Vagina (tissue), 2 donors: ENCODE measurements at regions not wholly inside any gene's neighbourhood (a gene's known extent, or its start where the extent isn't known, plus 50 kb on each side); places are given as distances from the start of the nearest gene placed in this dataset.
A peak's percentile ranks its signal among the peaks of the same experiment; 100 is the strongest.

Experiments used
- DNase-seq, 2 donors: peaks; one replicate each; pipeline ENCODE4 v3.0.0-alpha.2; 2017; ENCODE audit errors: extremely low spot score in 2 of 2
- H3K27ac ChIP-seq: fragments of 200-600 bp; sonication (generic); one replicate; pipeline ENCODE4 v1.5.1; 2019
- H3K27me3 ChIP-seq: fragments of 200-600 bp; sonication (generic); one replicate; pipeline ENCODE4 v1.5.1; 2019
- H3K36me3 ChIP-seq, 2 donors: fragments of 200-600 bp; sonication (generic); one replicate each; pipeline ENCODE4 v1.5.1; 2017 to 2019
- H3K4me1 ChIP-seq: fragments of 200-600 bp; sonication (generic); one replicate; pipeline ENCODE4 v1.5.1; 2019
- H3K4me3 ChIP-seq, 2 donors: fragments of 200-600 bp; sonication (generic); 1 replicate in 1 of 2; 2 replicates in 1 of 2; pipeline ENCODE4 v1.5.1; 2016 to 2019
- H3K9me3 ChIP-seq: fragments of 200-600 bp; sonication (generic); one replicate; pipeline ENCODE4 v1.5.1; 2019
- POLR2A ChIP-seq, 2 donors: fragments of 450-650 bp; IDR thresholded peaks; one replicate each; pipeline ENCODE4 v1.6.1; 2017; ENCODE audit warnings: antibody characterized with exemption in 2 of 2, mild to moderate bottlenecking in 2 of 2, moderate library complexity in 2 of 2
- POLR2AphosphoS5 ChIP-seq, 2 donors: sonication (generic); formaldehyde crosslinking; IDR thresholded peaks; one replicate each; pipeline ENCODE4 v1.9.0; 2017; ENCODE audit warnings: antibody characterized with exemption in 2 of 2, mild to moderate bottlenecking in 2 of 2, low read depth in 1 of 2; ENCODE audit not compliant: insufficient read depth in 1 of 2
- intact Hi-C: fragments of 100-400 bp; cut with DNase I; formaldehyde crosslinking; loops from one replicate; pipeline ENCODE4 v1.15.1; 2023
- TF ChIP-seq, protein P1 (sequence below), 3 experiments: fragments of 450-650 bp in 2 of 3; fragments of 200-600 bp in 1 of 3; sonication (generic) in 1 of 3; IDR thresholded peaks; one replicate each; pipeline ENCODE4 v1.5.1; 2017 to 2019; ENCODE audit warnings: antibody characterized with exemption in 3 of 3, mild to moderate bottlenecking in 2 of 3, moderate library complexity in 2 of 3

DNA sequence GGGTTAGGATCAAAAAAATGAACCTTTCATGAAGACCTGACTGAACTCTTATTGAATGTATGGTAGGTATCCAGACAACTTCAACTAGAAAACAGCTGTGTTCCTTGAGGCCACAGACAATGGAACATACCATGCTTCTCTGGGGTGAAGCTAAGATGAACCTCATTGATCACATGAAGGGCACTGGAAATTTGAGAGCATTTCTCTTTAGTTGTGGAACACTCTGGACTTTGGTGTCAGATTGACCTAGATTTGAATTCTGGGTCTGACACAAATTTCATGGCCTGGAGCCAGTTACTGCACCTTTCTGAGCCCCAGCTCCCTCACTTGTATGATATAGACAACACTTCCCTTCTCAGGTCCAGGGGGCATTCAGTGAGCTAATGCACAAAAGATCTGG lies 411.2 kb upstream of the ID2 start:
- intact Hi-C loops, result no loop called here
- no peaks in the 10 kb centered on the region for H3K36me3 ChIP-seq
- H3K27ac ChIP-seq, result no peak overlapping the region

DNA sequence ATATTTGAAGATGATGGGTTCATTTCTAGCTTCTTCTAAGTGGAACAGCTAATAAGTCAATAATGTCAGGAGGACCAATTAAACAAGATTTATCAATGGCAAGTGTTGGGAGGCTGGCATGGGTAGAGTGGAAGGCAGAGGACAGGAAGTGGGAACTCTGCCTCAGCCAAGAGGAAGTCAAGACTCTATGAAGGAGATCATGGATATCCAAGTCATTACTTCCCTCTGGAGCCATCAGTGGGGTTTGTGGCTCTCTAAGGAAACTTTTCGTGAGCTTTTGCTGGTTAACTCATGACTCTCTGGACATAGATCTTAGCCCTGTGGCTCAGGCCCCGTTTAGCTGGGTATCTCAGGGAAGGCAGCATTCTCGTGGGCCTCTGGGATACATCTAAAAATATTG lies 410.4 kb upstream of the ID2 start:
- Histone ChIP-seq H3K27me3 (no peaks in the 10 kb centered on the region), H3K9me3 (no peaks in the 10 kb centered on the region), H3K36me3 (no peaks in the 10 kb centered on the region), H3K4me3 (no peak overlapping the region), H3K4me1 (no peaks in the 10 kb centered on the region), H3K27ac (no peak overlapping the region)
- intact Hi-C loops, result no loop called here
- no peak for TF ChIP-seq POLR2AphosphoS5 (IDR thresholded peaks at IDR 0.05; ENCODE audit: insufficient read depth in 1 of 2, low read depth in 1 of 2)
- TF ChIP-seq, protein P1, sequence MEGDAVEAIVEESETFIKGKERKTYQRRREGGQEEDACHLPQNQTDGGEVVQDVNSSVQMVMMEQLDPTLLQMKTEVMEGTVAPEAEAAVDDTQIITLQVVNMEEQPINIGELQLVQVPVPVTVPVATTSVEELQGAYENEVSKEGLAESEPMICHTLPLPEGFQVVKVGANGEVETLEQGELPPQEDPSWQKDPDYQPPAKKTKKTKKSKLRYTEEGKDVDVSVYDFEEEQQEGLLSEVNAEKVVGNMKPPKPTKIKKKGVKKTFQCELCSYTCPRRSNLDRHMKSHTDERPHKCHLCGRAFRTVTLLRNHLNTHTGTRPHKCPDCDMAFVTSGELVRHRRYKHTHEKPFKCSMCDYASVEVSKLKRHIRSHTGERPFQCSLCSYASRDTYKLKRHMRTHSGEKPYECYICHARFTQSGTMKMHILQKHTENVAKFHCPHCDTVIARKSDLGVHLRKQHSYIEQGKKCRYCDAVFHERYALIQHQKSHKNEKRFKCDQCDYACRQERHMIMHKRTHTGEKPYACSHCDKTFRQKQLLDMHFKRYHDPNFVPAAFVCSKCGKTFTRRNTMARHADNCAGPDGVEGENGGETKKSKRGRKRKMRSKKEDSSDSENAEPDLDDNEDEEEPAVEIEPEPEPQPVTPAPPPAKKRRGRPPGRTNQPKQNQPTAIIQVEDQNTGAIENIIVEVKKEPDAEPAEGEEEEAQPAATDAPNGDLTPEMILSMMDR (IDR thresholded peaks at IDR 0.05), result no peak
- TF ChIP-seq POLR2A (IDR thresholded peaks at IDR 0.05), result no peak
- no peak for DNase-seq

More for the DNA sequence above, 411.2 kb upstream of the ID2 start:
- no peaks in the 10 kb centered on the region for H3K4me1 ChIP-seq
- TF ChIP-seq POLR2AphosphoS5 (IDR thresholded peaks at IDR 0.05; ENCODE audit: insufficient read depth in 1 of 2, low read depth in 1 of 2), result no peak
- no peak for TF ChIP-seq POLR2A (IDR thresholded peaks at IDR 0.05)
- TF ChIP-seq, protein P1 (IDR thresholded peaks at IDR 0.05), result no peak
- peak in 1 of 2 donors; percentile 27 for DNase-seq
- no peaks in the 10 kb centered on the region for H3K9me3 ChIP-seq
- no peaks in the 10 kb centered on the region for H3K27me3 ChIP-seq
- no peak overlapping the region for H3K4me3 ChIP-seq

DNA sequence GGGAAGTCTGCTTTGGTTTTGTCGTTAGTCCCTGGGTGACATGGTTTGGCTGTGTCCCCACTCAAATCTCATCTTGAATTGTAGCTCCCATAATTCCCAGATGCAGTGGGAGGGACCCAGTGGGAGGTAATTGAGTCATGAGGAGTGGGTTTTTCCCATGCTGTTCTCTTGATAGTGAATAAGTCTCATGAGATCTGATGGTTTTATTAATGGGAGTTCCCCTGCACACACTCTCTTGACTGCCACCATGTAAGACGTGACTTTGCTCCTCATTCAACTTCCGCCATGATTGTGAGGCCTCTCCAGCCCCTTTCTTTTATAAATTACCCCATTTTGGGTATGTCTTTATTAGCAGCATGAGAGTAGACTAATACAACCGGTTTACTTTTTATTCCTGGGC lies 405.8 kb upstream of the ID2 start:
- peak in 1 of 2 donors; percentile 19 for DNase-seq
- Histone ChIP-seq H3K9me3 (no peaks in the 10 kb centered on the region), H3K4me1 (peaks cover 8% of the 10 kb centered on the region), H3K27me3 (no peaks in the 10 kb centered on the region), H3K27ac (no peak overlapping the region), H3K36me3 (no peaks in the 10 kb centered on the region), H3K4me3 (no peak overlapping the region)
- intact Hi-C loops, result no loop called here
- TF ChIP-seq POLR2A (IDR thresholded peaks at IDR 0.05) (no peak), POLR2AphosphoS5 (IDR thresholded peaks at IDR 0.05; ENCODE audit: insufficient read depth in 1 of 2, low read depth in 1 of 2) (no peak)
- TF ChIP-seq, protein P1 (IDR thresholded peaks at IDR 0.05), result no peak

DNA sequence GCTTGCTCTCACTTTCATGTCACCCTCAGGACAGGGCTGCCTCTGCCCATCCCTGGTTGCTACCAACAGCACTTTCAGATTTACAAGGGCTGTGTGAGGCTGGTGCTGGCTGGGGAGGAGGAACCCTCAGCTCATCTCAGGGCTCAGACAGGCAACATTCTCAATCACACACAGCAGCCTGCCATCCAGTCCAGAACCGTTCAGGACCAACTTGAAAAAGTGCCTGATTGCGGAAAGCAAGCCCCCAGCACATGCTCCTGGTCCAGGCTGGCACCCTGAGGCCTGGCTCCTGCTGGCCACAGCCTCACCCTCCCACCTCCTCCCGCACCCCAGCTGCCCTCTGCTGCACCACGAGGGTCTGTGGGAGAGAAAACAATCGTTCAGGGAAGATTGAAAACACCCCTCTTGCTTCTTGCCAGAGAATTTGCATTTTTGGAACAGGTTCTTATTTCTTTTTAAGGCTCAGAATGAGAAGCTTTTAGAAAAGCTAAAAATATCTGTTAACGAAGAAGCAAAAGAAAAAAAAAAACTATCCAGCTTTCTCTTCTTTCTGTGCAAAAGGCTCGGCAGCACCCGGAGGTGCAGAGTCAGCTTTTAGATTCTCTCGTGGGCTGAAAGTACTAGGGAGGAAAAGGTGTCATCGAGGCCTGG lies 403.8 kb upstream of the ID2 start:
- no peaks in the 10 kb centered on the region for H3K36me3 ChIP-seq
- no peaks in the 10 kb centered on the region for H3K27me3 ChIP-seq
- intact Hi-C loops, result no loop called here
- H3K4me1 ChIP-seq, result peaks cover 8% of the 10 kb centered on the region
- peak overlapping the region; percentile 13 for H3K27ac ChIP-seq
- TF ChIP-seq POLR2AphosphoS5 (IDR thresholded peaks at IDR 0.05; ENCODE audit: insufficient read depth in 1 of 2, low read depth in 1 of 2) (no peak), POLR2A (IDR thresholded peaks at IDR 0.05) (no peak)
- TF ChIP-seq, protein P1 (IDR thresholded peaks at IDR 0.05), result no peak
- no peak overlapping the region for H3K4me3 ChIP-seq
- DNase-seq, result peak in 1 of 2 donors; percentile 60
- H3K9me3 ChIP-seq, result no peaks in the 10 kb centered on the region

DNA sequence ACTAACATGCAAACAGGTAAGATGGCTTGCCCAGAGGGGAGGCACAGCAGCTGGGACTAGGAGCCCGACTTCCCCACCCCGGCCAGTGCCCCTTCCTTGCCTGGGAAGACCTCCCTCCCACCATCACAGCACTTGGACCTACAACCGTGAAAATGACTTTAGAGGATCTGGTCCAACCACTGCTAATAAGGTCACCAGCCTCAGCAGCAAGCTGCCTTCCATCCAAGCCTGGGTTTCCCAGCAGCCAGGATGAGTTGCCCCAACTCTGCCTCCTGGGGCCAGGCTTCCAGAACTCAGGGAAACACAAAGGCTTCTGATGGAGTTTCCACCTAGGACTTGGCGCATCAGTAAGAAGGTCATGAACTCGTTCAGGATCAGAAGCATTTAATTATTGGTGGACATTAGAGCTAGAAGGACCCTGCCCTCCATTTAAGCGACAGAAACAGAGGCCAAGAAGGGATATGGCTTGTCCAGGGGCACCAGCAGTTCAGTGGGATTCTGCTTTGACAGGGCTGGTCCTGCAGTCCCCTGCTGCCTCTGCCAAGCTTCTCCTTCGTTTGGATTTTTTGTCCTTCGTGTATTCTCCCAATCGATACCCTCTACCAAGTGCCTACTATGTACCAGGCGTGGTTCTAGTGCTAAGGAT lies 403.0 kb upstream of the ID2 start:
- DNase-seq, result peak; percentile 72 to 82
- TF ChIP-seq POLR2AphosphoS5 (IDR thresholded peaks at IDR 0.05; ENCODE audit: insufficient read depth in 1 of 2, low read depth in 1 of 2) (no peak), POLR2A (IDR thresholded peaks at IDR 0.05) (no peak)
- TF ChIP-seq, protein P1 (IDR thresholded peaks at IDR 0.05), result no peak
- Histone ChIP-seq H3K27me3 (no peaks in the 10 kb centered on the region), H3K4me3 (no peak overlapping the region), H3K36me3 (no peaks in the 10 kb centered on the region), H3K9me3 (no peaks in the 10 kb centered on the region), H3K4me1 (peaks cover 8% of the 10 kb centered on the region), H3K27ac (peak overlapping the region; percentile 13)
- intact Hi-C loops, result no loop called here
